Heart left ventricle (tissue), 13 donors: ENCODE measurements at regions not wholly inside any gene's neighbourhood (a gene's known extent, or its start where the extent isn't known, plus 50 kb on each side); places are given as distances from the start of the nearest gene placed in this dataset.

ENCODE experiments used
- POLR2A ChIP-seq, 2 donors: fragments of 450-650 bp; IDR thresholded peaks; one replicate each; pipeline ENCODE4 v1.6.1; 2017; ENCODE audit warnings: antibody characterized with exemption in 2 of 2, mild to moderate bottlenecking in 2 of 2, moderate library complexity in 2 of 2
- TF ChIP-seq, protein P1 (sequence below), 12 donors: fragments of 200-600 bp; sonication (generic) in 4 of 12; IDR thresholded peaks; one replicate each; pipeline versions ENCODE4 v1.5.0 to v1.8.0; 2018 to 2022; ENCODE audit warnings: antibody characterized with exemption in 12 of 12, mild to moderate bottlenecking in 5 of 12
- donor health status: ischemic (EF 13 %, LVEDD 7.1; RV severe dilation, severe dysfunction).
- donor health status: DM: no; HTN: yes; CAD: no.
- donor health status: DM: no; HTN: no; CAD: no.
- donor health status: ischemic (EF 25% LVEDD 6.9; RV normal size, moderate dysfunction).
- donor health status: ischemic (EF 25% LVEDD 5.7; RV mildly dilated, moderate dysfunction).
- donor health status: ischemic (EF 35%, LVEDD 5.7; RV mildly dilated, moderate dysfunction).
- donor health status: nonischemic (EF 11% LVEDD 7.7; RV severe dilation, severe dysfunction).
- donor health status: DM: yes; HTN: yes; CAD: no.
- donor health status: PGD.
- donor health status: ischemic (EF 29% LVEDD 5.4; RV normal size, mild dysfunction).
- donor health status: nonischemic (EF 23%, LVEDD 6.1; RV moderate dilation, normal function).

DNA sequence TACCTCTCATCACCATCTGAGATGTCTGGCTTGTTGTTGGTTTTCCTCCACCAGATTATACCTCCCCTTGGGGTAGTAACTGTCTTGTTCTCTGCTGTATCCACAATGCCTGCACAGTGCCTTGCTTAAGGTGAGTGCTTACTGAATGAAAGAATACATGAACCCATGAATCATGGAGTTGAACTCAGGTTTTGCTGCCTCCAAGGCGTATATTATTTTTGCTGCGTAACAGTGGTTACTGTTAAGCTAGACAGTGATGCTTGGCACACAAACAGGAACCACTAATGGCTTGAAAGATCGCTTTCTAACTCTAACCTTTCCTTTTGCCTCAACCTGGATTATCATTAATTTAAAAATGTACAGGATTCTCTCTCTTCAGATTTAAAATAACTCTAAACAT, 695.8 kb downstream of the TOX3 start:
- TF ChIP-seq, protein P1, sequence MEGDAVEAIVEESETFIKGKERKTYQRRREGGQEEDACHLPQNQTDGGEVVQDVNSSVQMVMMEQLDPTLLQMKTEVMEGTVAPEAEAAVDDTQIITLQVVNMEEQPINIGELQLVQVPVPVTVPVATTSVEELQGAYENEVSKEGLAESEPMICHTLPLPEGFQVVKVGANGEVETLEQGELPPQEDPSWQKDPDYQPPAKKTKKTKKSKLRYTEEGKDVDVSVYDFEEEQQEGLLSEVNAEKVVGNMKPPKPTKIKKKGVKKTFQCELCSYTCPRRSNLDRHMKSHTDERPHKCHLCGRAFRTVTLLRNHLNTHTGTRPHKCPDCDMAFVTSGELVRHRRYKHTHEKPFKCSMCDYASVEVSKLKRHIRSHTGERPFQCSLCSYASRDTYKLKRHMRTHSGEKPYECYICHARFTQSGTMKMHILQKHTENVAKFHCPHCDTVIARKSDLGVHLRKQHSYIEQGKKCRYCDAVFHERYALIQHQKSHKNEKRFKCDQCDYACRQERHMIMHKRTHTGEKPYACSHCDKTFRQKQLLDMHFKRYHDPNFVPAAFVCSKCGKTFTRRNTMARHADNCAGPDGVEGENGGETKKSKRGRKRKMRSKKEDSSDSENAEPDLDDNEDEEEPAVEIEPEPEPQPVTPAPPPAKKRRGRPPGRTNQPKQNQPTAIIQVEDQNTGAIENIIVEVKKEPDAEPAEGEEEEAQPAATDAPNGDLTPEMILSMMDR (IDR thresholded peaks at IDR 0.05) = no peak
- no peak for TF ChIP-seq POLR2A (IDR thresholded peaks at IDR 0.05)
